Mammary epithelial cell (primary cell): ENCODE measurements at regions not wholly inside any gene's neighbourhood (a gene's known extent, or its start where the extent isn't known, plus 50 kb on each side); places are given as distances from the start of the nearest gene placed in this dataset.

ENCODE experiments used
- CTCF ChIP-seq, 2 donors: IDR thresholded peaks in 1 of 2; conservative IDR thresholded peaks in 1 of 2; 2 replicates each; pipeline ENCODE4 v1.5.1; 2011 to 2012; ENCODE audit warnings: inconsistent platforms in 2 of 2, low read length in 2 of 2, mild to moderate bottlenecking in 2 of 2, control low read depth in 1 of 2, low read depth in 1 of 2; ENCODE audit not compliant: insufficient read depth in 1 of 2; ENCODE audit errors: extremely low read depth in 1 of 2
- EZH2 ChIP-seq: IDR thresholded peaks from 2 replicates; pipeline ENCODE4 v1.6.1; 2012; ENCODE audit warnings: low read length, inconsistent platforms, borderline replicate concordance

DNA sequence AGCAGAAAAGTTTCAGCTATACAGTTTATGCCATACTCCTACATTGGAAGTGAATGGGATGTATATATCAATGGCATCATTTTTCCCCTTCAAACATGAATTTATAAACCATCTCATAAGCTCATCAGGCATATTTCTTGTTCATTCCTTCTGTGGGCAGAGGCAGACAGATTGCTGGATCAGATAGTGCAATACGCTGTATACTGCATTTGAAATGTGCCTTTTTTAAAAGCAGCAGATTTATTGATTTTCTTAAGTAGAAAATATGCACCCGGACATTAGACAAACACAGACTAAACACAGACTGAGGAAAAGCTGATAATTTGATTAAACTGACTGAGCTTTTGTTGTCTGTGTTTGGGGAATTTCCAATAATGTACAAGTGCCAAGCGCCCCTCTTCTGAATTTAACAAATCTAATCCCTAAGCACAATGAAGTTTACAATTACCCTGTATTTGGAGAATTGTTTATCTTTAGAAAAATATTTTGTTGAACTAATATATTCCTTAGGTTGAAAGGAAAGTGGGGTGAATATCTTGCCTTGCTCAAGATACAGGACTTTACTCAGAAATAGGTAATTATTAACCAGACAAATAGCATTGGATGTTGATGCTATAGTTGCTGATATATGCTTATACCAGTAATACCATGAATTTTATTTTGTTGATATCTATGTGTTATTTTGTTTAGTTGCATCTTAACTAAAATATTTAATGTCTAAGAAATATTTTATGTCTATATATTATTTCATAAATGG, 566.6 kb upstream of the MEF2C start:
- TF ChIP-seq EZH2 (no peak), CTCF (conservative IDR thresholded peaks at IDR 0.05 in 1 of 2, IDR thresholded peaks at IDR 0.05 in 1 of 2; ENCODE audit: extremely low read depth in 1 of 2, insufficient read depth in 1 of 2, low read depth in 1 of 2, low read length in 2 of 2) (no peak)
